ENCODE measurements at regions not wholly inside any gene's neighbourhood (a gene's known extent, or its start where the extent isn't known, plus 50 kb on each side); places are given as distances from the start of the nearest gene placed in this dataset.
"Not testable (repeated sequence)": the region's sequence is repeated elsewhere in the genome, so short reads cannot be mapped to it uniquely, and the experiment has no call there.

DNA sequence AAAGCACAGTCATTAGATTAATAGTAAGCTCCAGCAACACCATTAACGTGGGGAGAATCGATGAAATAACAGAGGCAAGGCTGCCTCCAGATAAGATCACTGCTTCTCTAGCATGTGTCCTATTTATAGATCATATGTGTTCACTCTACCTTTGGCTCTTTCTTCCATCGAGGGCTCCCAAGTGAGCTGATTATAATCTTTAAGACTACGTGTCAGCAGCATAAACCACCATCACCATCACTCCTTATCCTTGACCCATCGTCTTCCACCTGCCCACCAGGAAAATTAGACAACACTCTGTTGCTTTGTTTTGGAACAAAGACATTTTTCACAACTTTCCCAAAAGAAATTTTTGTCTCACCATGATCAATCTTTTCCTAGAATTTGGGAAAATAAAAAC is 71.2 kb upstream of the CARD11 start:
- peaks cover 28% of the 10 kb centered on the region for H3K9me3 Mint-ChIP-seq (ENCODE audit: low read depth)
- H3K4me3 Mint-ChIP-seq (ENCODE audit: low read depth): no peak overlapping the region
- H3K27ac Mint-ChIP-seq: no peak overlapping the region
- DNase-seq (ENCODE audit: low spot score, unreplicated experiment): no peak
- H3K36me3 Mint-ChIP-seq (ENCODE audit: insufficient read depth): peaks cover 2% of the 10 kb centered on the region
- TF ChIP-seq, protein P1, sequence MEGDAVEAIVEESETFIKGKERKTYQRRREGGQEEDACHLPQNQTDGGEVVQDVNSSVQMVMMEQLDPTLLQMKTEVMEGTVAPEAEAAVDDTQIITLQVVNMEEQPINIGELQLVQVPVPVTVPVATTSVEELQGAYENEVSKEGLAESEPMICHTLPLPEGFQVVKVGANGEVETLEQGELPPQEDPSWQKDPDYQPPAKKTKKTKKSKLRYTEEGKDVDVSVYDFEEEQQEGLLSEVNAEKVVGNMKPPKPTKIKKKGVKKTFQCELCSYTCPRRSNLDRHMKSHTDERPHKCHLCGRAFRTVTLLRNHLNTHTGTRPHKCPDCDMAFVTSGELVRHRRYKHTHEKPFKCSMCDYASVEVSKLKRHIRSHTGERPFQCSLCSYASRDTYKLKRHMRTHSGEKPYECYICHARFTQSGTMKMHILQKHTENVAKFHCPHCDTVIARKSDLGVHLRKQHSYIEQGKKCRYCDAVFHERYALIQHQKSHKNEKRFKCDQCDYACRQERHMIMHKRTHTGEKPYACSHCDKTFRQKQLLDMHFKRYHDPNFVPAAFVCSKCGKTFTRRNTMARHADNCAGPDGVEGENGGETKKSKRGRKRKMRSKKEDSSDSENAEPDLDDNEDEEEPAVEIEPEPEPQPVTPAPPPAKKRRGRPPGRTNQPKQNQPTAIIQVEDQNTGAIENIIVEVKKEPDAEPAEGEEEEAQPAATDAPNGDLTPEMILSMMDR (IDR thresholded peaks at IDR 0.05; ENCODE audit: unreplicated experiment): no peak
- no peaks in the 10 kb centered on the region for H3K27me3 Mint-ChIP-seq
- H3K4me1 Mint-ChIP-seq (ENCODE audit: low read depth): peaks cover 19% of the 10 kb centered on the region

GRCh38 chr7:3117081-3117480 is 73.4 kb upstream of the CARD11 start:
- Mint-ChIP-seq H3K27ac (no peak overlapping the region), H3K36me3 (ENCODE audit: insufficient read depth) (peaks cover 5% of the 10 kb centered on the region), H3K9me3 (ENCODE audit: low read depth) (peaks cover 39% of the 10 kb centered on the region), H3K4me3 (ENCODE audit: low read depth) (no peak overlapping the region), H3K4me1 (ENCODE audit: low read depth) (peaks cover 18% of the 10 kb centered on the region), H3K27me3 (no peaks in the 10 kb centered on the region)
- TF ChIP-seq, protein P1 (IDR thresholded peaks at IDR 0.05; ENCODE audit: unreplicated experiment): no peak
- DNase-seq (ENCODE audit: low spot score, unreplicated experiment): no peak

DNA sequence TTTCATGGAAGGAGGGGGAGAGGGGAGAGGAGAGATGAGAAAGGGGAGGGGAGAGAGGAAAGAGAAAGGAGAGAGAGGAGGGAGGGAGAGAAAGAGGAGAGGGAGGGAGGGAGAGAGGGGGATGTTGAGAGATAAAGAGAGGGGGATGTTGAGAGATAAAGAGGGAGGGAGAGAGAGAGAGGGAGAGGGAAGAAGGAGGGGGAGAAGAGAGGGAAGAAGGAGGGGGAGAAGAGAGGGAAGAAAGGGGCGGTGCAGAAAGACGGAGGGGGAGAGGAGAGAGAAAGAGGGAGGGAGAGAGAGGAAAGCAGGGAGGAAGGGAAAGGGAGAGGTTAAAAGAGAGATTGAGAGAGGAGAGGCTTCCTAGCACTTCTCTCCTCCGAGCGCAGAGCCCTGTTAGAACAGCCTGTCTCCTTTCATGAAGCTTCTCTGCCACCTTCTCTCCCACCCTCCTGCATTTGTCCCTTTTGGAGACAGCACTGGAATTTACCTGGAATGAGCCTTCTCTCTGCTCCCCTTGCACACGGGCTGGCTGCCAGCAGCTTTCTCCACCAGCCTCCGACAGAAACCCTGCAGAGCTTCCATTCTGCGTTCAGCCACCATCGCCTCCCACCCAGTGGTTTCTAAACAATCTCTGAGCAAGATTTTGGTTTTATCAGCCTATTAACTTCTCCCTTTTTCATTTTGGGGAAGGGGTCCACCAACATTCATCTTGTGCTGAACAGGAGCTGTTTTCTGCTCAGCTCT is 74.0 kb upstream of the CARD11 start:
- H3K4me1 Mint-ChIP-seq (ENCODE audit: low read depth): peaks cover 16% of the 10 kb centered on the region
- peaks cover 41% of the 10 kb centered on the region for H3K9me3 Mint-ChIP-seq (ENCODE audit: low read depth)
- H3K36me3 Mint-ChIP-seq (ENCODE audit: insufficient read depth): peaks cover 5% of the 10 kb centered on the region
- no peaks in the 10 kb centered on the region for H3K27me3 Mint-ChIP-seq
- peak overlapping the region; percentile 76 for H3K27ac Mint-ChIP-seq
- no peak overlapping the region for H3K4me3 Mint-ChIP-seq (ENCODE audit: low read depth)
- no peak for DNase-seq (ENCODE audit: low spot score, unreplicated experiment)
- TF ChIP-seq, protein P1 (IDR thresholded peaks at IDR 0.05; ENCODE audit: unreplicated experiment): no peak

DNA sequence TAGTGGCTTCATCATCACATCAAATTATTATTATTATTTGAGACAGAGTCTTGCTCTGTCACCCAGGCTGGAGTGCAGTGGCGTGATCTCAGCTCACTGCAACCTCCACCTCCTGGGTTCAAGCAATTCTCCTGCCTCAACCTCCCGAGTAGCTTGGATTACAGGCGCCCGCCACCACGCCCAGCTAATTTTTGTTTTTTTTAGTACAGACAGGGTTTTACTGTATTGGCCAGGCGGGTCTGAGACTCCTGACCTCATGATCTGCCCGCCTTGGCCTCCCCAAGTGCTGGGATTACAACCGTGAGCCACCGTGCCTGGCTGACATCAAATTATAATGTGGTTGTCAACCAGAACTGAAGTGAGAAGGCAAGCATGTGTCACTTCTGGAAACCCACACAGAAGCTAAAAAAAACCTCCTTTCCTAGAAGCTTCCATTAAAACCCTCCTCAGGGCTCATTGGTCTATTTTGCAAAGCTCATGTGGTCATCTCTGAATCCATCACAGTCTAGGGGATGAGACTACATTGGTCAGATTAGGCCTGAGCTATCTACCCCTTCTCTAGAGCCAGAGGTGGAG is 75.8 kb upstream of the CARD11 start:
- not testable (repeated sequence) for H3K4me3 Mint-ChIP-seq (ENCODE audit: low read depth); H3K27me3 Mint-ChIP-seq; H3K27ac Mint-ChIP-seq; H3K36me3 Mint-ChIP-seq (ENCODE audit: insufficient read depth); DNase-seq (ENCODE audit: low spot score, unreplicated experiment)
- Mint-ChIP-seq H3K4me1 (ENCODE audit: low read depth) (peaks cover 16% of the 10 kb centered on the region), H3K9me3 (ENCODE audit: low read depth) (peaks cover 31% of the 10 kb centered on the region)

- Mint-ChIP-seq H3K4me1 (ENCODE audit: low read depth) (peaks cover 16% of the 10 kb centered on the region), H3K9me3 (ENCODE audit: low read depth) (peaks cover 26% of the 10 kb centered on the region), H3K27me3 (no peaks in the 10 kb centered on the region), H3K27ac (no peak overlapping the region), H3K36me3 (ENCODE audit: insufficient read depth) (peaks cover 3% of the 10 kb centered on the region), H3K4me3 (ENCODE audit: low read depth) (no peak overlapping the region)
- TF ChIP-seq, protein P1 (IDR thresholded peaks at IDR 0.05; ENCODE audit: unreplicated experiment): no peak
- no peak for DNase-seq (ENCODE audit: low spot score, unreplicated experiment)
Observed at GRCh38 chr7:3119963-3120362, 76.3 kb upstream of the CARD11 start.

DNA sequence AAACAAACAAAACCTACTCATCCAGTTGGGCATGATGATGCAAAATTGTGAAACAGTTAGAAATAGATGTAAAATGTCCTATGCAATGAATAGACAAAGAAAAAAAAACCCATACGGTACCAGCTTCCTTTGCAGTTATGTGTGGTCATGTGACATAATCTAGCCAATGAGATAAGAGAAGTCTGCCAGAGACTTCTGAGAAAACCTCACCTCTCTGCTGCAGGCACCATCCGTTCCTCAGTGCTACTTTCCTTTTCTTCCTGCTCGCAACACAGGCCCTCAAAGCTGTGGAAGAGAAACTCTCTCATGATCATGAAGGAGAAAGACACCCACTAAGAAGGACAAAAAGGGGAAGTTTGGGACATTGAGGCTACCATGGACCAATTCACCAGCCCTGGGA is 76.8 kb upstream of the CARD11 start:
- TF ChIP-seq, protein P1 (IDR thresholded peaks at IDR 0.05; ENCODE audit: unreplicated experiment): no peak
- peaks cover 3% of the 10 kb centered on the region for H3K36me3 Mint-ChIP-seq (ENCODE audit: insufficient read depth)
- peaks cover 16% of the 10 kb centered on the region for H3K4me1 Mint-ChIP-seq (ENCODE audit: low read depth)
- H3K9me3 Mint-ChIP-seq (ENCODE audit: low read depth): peaks cover 22% of the 10 kb centered on the region
- H3K4me3 Mint-ChIP-seq (ENCODE audit: low read depth): no peak overlapping the region
- no peaks in the 10 kb centered on the region for H3K27me3 Mint-ChIP-seq
- no peak overlapping the region for H3K27ac Mint-ChIP-seq
- no peak for DNase-seq (ENCODE audit: low spot score, unreplicated experiment)
